ENCODE measurements at regions not wholly inside any gene's neighbourhood (a gene's known extent, or its start where the extent isn't known, plus 50 kb on each side); places are given as distances from the start of the nearest gene placed in this dataset.

- Histone ChIP-seq H3K27ac (no peak overlapping the region), H3K4me2 (no peak overlapping the region), H3K9me3 (no peaks in the 10 kb centered on the region), H3K4me1 (no peaks in the 10 kb centered on the region), H3K4me3 (no peak overlapping the region)
- FAIRE-seq (no peak), ATAC-seq (no peak), DNase-seq (ENCODE audit: low read depth in 1 of 2, low spot score in 1 of 2) (no peak)
- ChIA-PET CTCF (no interaction called here), POLR2A (no interaction called here)
- no peak for TF ChIP-seq HOXA7 (CRISPR knock-in tag; IDR thresholded peaks at IDR 0.05)
- TF ChIP-seq RARB (CRISPR knock-in tag; IDR thresholded peaks at IDR 0.05) = no peak
- no peak for TF ChIP-seq MAZ (IDR thresholded peaks at IDR 0.05; ENCODE audit: borderline replicate concordance, low read depth, low read length)
- no peak for TF ChIP-seq CBX2 (IDR thresholded peaks at IDR 0.05; ENCODE audit: borderline replicate concordance, low read depth)
- TF ChIP-seq TFCP2L1 (CRISPR knock-in tag; IDR thresholded peaks at IDR 0.05) = no peak
- TF ChIP-seq BHLHE40 (IDR thresholded peaks at IDR 0.05; ENCODE audit: low read depth, low read length) = no peak
- TF ChIP-seq HOXB5 (CRISPR knock-in tag; IDR thresholded peaks at IDR 0.05) = no peak
- no peak for TF ChIP-seq CHD4 (IDR thresholded peaks at IDR 0.05; ENCODE audit: borderline replicate concordance)
- 10% methylated on average over 3 of the region's 3 CpGs for WGBS (ENCODE audit: missing lambda C conversion rate)
These were observed 269.9 kb upstream of the PDZRN3 start for GRCh38 chr3:73894474-73895213.

DNA sequence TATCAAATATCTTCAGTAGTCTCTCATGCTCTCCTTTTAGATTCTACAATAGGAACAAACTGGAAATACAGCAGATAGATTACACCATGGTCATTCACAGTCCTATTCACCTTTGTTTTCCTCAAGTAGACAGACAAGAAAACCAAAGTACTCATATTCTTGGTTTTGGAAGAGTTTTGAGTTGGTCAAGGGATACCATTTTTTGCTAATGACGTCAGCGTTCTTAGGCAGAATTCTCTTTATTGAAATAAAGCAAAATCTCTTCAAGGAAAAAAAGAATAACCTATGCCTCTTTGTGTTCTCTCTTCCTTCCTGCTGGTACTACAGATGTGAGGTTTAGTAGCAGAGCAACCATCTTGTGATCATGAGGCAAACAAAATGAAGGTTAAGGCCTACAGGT lies 268.3 kb upstream of the PDZRN3 start:
- FAIRE-seq (no peak), ATAC-seq (no peak), DNase-seq (ENCODE audit: low read depth in 1 of 2, low spot score in 1 of 2) (no peak)
- CTCF ChIA-PET = no interaction called here
- H3K4me1 ChIP-seq = no peaks in the 10 kb centered on the region
- TF ChIP-seq CEBPB (IDR thresholded peaks at IDR 0.05) (no peak), ZFP36 (IDR thresholded peaks at IDR 0.05; ENCODE audit: borderline replicate concordance, partially characterized antibody) (no peak), RFX5 (IDR thresholded peaks at IDR 0.05) (no peak)
- TF ChIP-seq, protein P1, sequence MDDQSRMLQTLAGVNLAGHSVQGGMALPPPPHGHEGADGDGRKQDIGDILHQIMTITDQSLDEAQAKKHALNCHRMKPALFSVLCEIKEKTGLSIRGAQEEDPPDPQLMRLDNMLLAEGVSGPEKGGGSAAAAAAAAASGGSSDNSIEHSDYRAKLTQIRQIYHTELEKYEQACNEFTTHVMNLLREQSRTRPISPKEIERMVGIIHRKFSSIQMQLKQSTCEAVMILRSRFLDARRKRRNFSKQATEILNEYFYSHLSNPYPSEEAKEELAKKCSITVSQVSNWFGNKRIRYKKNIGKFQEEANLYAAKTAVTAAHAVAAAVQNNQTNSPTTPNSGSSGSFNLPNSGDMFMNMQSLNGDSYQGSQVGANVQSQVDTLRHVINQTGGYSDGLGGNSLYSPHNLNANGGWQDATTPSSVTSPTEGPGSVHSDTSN (IDR thresholded peaks at IDR 0.05) = no peak
- H3K27ac ChIP-seq = no peak overlapping the region
- WGBS (ENCODE audit: missing lambda C conversion rate) = 11% methylated on average over 2 of the region's 2 CpGs
- POLR2A ChIA-PET = no interaction called here
- no peaks in the 10 kb centered on the region for H3K9me3 ChIP-seq
- H3K4me3 ChIP-seq = no peak overlapping the region
- no peak overlapping the region for H3K4me2 ChIP-seq

GRCh38 chr3:73885862-73886261 lies 261.1 kb upstream of the PDZRN3 start:
- Histone ChIP-seq H3K4me3 (no peak overlapping the region), H3K4me2 (no peak overlapping the region), H3K9me3 (no peaks in the 10 kb centered on the region), H3K27ac (no peak overlapping the region), H3K4me1 (no peaks in the 10 kb centered on the region)
- no peak for ATAC-seq
- ChIA-PET CTCF (no interaction called here), POLR2A (no interaction called here)
- 0% methylated on average over 1 of the region's 1 CpG for WGBS (ENCODE audit: missing lambda C conversion rate)
- no peak for FAIRE-seq
- DNase-seq (ENCODE audit: low read depth in 1 of 2, low spot score in 1 of 2) = no peak
- no peak for TF ChIP-seq CHD4 (IDR thresholded peaks at IDR 0.05; ENCODE audit: borderline replicate concordance)
- TF ChIP-seq FOSB (CRISPR knock-in tag; IDR thresholded peaks at IDR 0.05) = no peak
- TF ChIP-seq FOXS1 (CRISPR knock-in tag; IDR thresholded peaks at IDR 0.05) = no peak
- TF ChIP-seq, protein P2, sequence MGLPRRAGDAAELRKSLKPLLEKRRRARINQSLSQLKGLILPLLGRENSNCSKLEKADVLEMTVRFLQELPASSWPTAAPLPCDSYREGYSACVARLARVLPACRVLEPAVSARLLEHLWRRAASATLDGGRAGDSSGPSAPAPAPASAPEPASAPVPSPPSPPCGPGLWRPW (IDR thresholded peaks at IDR 0.05) = no peak
- TF ChIP-seq SREBF2 (IDR thresholded peaks at IDR 0.05) = no peak
- TF ChIP-seq TP53 (CRISPR knock-in tag; IDR thresholded peaks at IDR 0.05) = no peak
- no peak for TF ChIP-seq JUN (IDR thresholded peaks at IDR 0.05)
- no peak for TF ChIP-seq MYC (IDR thresholded peaks at IDR 0.05; ENCODE audit: borderline replicate concordance, low read length)
- no peak for TF ChIP-seq USF2 (IDR thresholded peaks at IDR 0.05)
- TF ChIP-seq HEYL (CRISPR knock-in tag; IDR thresholded peaks at IDR 0.05) = no peak
- TF ChIP-seq NR3C1 (IDR thresholded peaks at IDR 0.05) = no peak
- TF ChIP-seq, protein P3, sequence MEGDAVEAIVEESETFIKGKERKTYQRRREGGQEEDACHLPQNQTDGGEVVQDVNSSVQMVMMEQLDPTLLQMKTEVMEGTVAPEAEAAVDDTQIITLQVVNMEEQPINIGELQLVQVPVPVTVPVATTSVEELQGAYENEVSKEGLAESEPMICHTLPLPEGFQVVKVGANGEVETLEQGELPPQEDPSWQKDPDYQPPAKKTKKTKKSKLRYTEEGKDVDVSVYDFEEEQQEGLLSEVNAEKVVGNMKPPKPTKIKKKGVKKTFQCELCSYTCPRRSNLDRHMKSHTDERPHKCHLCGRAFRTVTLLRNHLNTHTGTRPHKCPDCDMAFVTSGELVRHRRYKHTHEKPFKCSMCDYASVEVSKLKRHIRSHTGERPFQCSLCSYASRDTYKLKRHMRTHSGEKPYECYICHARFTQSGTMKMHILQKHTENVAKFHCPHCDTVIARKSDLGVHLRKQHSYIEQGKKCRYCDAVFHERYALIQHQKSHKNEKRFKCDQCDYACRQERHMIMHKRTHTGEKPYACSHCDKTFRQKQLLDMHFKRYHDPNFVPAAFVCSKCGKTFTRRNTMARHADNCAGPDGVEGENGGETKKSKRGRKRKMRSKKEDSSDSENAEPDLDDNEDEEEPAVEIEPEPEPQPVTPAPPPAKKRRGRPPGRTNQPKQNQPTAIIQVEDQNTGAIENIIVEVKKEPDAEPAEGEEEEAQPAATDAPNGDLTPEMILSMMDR (IDR thresholded peaks at IDR 0.05) = no peak
- no peak for TF ChIP-seq ZNF302 (CRISPR knock-in tag; IDR thresholded peaks at IDR 0.05)
- no peak for TF ChIP-seq HOXB5 (CRISPR knock-in tag; IDR thresholded peaks at IDR 0.05)
- no peak for TF ChIP-seq RARB (CRISPR knock-in tag; IDR thresholded peaks at IDR 0.05)
- TF ChIP-seq ELK1 (IDR thresholded peaks at IDR 0.05; ENCODE audit: low read depth, low read length) = no peak
- TF ChIP-seq ESRRA (IDR thresholded peaks at IDR 0.05; ENCODE audit: borderline replicate concordance, low read length) = no peak
- no peak for TF ChIP-seq FOSL2 (IDR thresholded peaks at IDR 0.05)
- no peak for TF ChIP-seq FOSL2 (CRISPR knock-in tag; IDR thresholded peaks at IDR 0.05)
- TF ChIP-seq, protein P4, sequence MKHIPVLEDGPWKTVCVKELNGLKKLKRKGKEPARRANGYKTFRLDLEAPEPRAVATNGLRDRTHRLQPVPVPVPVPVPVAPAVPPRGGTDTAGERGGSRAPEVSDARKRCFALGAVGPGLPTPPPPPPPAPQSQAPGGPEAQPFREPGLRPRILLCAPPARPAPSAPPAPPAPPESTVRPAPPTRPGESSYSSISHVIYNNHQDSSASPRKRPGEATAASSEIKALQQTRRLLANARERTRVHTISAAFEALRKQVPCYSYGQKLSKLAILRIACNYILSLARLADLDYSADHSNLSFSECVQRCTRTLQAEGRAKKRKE (CRISPR knock-in tag; IDR thresholded peaks at IDR 0.05; ENCODE audit: low read depth) = no peak
- no peak for TF ChIP-seq POLR2AphosphoS2 (conservative IDR thresholded peaks at IDR 0.05; ENCODE audit: low read length)
